Astrocyte of the spinal cord (primary cell): ENCODE measurements at regions not wholly inside any gene's neighbourhood (a gene's known extent, or its start where the extent isn't known, plus 50 kb on each side); places are given as distances from the start of the nearest gene placed in this dataset.

Experiments
- DNase-seq: peaks from one replicate; pipeline ENCODE4 v3.0.0; 2011; ENCODE audit warnings: low read depth, low spot score
- H3K4me3 ChIP-seq: 2 replicates; pipeline ENCODE4 v1.5.1; 2011; ENCODE audit warnings: low read depth, mild to moderate bottlenecking, low read length, moderate library complexity
- in situ Hi-C: cut with HindIII; loops from 2 replicates; pipeline ENCODE4 v1.10.0; 2017; ENCODE audit warnings: low sequenced_read_pairs
- TF ChIP-seq, protein P1 (sequence below): IDR thresholded peaks from 2 replicates; pipeline ENCODE4 v1.5.1; 2012; ENCODE audit warnings: low read depth, mild to moderate bottlenecking, low read length, inconsistent platforms

DNA sequence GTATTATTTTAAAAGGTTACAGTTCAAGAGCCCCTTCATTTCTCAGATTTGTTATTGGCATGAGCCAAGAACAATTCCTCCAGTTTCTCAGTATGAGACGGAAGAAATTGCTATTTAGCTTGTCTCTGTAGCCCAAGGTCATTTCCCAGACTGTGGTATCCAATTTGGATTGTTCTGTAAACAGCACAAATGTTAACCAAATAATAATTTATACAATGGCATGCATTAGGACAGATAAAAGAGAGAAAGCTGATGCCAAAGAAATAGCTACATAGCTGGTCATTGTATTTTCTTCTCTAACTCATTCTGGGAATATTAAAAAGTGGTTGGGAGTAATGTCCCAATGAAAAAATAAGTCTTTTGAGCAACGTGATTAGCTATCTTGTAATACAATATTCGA lies 134.6 kb upstream of the NPY2R start:
- TF ChIP-seq, protein P1, sequence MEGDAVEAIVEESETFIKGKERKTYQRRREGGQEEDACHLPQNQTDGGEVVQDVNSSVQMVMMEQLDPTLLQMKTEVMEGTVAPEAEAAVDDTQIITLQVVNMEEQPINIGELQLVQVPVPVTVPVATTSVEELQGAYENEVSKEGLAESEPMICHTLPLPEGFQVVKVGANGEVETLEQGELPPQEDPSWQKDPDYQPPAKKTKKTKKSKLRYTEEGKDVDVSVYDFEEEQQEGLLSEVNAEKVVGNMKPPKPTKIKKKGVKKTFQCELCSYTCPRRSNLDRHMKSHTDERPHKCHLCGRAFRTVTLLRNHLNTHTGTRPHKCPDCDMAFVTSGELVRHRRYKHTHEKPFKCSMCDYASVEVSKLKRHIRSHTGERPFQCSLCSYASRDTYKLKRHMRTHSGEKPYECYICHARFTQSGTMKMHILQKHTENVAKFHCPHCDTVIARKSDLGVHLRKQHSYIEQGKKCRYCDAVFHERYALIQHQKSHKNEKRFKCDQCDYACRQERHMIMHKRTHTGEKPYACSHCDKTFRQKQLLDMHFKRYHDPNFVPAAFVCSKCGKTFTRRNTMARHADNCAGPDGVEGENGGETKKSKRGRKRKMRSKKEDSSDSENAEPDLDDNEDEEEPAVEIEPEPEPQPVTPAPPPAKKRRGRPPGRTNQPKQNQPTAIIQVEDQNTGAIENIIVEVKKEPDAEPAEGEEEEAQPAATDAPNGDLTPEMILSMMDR, result no peak
- no peak for DNase-seq
- in situ Hi-C loops, result no loop called here
- no peak overlapping the region for H3K4me3 ChIP-seq

DNA sequence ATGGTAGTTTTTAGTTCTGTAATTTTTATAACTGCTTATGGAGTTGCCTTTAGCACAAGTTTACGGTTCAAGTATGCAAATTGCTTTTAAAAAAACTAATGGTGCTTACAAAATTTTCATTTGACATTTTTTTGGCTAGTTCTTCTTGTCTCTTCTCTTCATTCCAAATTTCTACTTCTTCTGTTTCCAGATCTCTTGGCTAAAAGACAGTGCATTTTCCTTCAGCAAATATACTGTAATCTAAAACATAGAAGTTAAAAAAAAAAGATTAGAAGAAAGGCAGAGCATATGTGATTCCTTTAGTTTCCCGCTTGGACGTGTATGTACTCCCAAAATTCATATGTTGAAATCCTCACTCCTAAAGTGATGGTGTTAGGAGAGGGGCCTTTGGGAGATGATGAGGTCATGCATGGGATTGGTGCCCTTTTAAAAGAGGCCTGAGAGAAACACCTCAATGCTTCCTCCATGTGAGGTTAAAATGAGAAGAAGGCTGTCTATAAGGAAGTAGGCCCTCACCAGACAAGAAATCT lies 132.1 kb upstream of the NPY2R start:
- in situ Hi-C loops, result no loop called here
- no peak overlapping the region for H3K4me3 ChIP-seq
- DNase-seq, result no peak
- TF ChIP-seq, protein P1, result no peak

DNA sequence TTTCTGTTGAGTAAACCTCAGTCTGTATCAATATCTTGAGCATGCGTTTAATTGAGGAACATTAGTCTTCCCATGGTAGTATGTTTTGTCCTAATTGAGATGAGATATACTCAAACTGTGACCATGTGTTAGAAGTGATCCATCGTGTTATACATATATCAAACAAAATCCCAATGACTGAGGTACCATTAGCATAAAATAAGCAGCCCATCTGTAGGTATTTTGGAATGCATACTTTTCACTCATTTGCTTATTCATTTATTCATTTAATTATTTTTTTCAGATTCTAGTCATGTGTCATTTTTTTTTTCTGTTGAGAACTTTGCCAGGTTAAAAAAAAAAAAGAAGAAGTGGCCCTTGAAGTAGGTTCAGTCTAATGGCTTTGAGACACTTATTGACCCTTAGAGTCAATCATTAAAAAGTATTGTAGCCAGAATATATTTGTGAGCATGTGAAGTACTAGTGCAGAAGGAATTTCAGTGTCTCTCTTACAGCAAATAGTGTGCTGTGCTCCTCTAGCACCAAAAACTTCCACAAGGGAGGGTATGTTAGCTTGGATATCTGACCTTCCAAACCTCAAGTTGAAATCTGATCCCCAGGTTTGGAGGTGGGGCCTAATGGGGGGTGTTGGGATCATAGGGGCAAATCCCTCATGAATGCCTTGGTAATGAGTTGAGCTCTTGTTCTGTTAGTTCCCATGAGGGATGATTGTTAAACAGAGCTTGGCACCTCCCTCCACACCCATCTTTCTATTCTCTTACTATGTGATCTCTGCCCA lies 130.8 kb upstream of the NPY2R start:
- no peak for DNase-seq
- TF ChIP-seq, protein P1, result no peak
- in situ Hi-C loops, result no loop called here
- H3K4me3 ChIP-seq, result no peak overlapping the region

DNA sequence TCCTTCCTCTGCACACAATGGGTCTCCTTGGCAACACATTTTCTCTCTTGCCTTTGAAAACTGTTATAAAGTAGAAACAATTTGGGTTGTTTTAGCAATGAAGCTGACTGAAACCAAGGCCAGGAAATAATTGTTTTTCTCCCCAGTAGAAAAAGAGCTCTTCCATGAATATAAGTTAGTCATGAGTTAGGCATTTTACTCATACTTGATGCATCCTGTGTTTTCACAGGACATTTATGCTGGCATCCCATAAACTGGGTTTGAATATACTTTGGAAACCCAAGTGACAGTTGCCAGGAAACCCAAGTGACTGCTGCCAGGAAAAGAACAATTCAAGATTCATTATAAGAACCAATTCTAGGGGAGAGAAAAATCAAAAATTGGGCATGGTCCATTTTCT lies 128.6 kb upstream of the NPY2R start:
- TF ChIP-seq, protein P1, result no peak
- in situ Hi-C loops, result no loop called here
- H3K4me3 ChIP-seq, result no peak overlapping the region
- peak; percentile 57 for DNase-seq

DNA sequence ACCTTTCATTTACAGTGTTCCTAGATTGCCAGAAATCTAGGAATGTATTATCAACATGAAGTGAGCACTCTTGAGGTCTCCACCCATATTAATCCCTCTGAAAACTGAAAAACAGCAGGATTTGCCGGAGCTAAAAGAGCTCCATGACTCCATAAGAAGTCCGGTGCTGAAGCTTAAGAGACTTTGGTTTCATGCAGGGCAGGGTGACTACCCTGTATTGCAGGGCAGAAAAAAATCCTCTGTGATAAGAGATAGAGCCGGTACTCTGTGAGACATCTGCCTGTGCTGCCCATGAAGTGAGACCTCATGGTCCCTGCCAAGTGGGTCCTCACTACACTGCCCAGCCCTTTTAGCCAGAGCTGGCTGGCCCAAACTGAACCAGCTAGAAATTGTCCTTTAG lies 127.2 kb upstream of the NPY2R start:
- in situ Hi-C loops, result no loop called here
- TF ChIP-seq, protein P1, result no peak
- H3K4me3 ChIP-seq, result no peak overlapping the region
- DNase-seq, result no peak

DNA sequence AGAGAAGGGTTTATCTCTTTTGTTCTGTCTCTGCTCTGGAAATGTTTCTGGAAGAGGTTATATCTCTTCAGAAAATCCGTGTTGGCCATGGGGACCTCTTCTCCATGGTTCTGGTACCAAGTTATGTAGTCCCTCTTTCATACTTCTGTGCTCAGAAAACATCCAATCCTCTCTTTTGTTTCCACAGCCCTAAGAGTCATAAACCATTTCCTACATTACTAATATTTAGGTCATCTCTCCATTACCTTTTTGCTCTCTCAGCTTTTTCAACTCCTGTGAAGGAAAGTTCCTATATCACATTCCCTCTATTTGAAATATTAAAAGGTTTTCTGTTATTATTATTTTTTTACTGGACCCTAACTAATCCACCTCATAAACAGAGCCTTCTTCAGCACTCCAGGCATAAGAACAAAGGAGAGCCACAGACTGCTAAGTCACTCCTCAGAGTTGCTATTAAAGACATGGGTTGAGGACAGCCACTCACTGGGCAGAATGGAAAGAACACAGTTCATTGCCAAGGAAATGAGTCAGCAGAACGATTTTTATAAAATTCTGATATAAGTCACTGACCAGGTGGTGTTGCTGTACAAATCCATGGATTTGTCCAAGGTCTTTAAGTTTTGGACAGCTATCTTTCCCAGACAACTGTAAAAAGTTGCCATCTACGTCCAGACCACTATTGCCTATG lies 122.4 kb upstream of the NPY2R start:
- TF ChIP-seq, protein P1, result no peak
- in situ Hi-C loops, result no loop called here
- peak; percentile 75 for DNase-seq
- no peak overlapping the region for H3K4me3 ChIP-seq
